Common myeloid progenitor, CD34-positive (primary cell): ENCODE measurements at regions not wholly inside any gene's neighbourhood (a gene's known extent, or its start where the extent isn't known, plus 50 kb on each side); places are given as distances from the start of the nearest gene placed in this dataset.

Source experiments
- CTCF ChIA-PET: fragments of 350-600 bp; sonication (Branson Sonifier 250); formaldehyde crosslinking; loops from one replicate; lab custom pipeline; 2021; ENCODE audit warnings: antibody characterized with exemption; lab: Charles Lee
- POLR2A ChIA-PET: fragments of 350-600 bp; sonication (Branson Sonifier 250); formaldehyde crosslinking; loops from one replicate; lab custom pipeline; 2021; ENCODE audit warnings: antibody characterized with exemption; lab: Charles Lee
- DNase-seq, 3 donors: peaks; one replicate each; pipeline versions ENCODE4 v3.0.0 to v3.0.0-alpha.2; 2013
- H3K27ac ChIP-seq, 2 experiments: 1 replicate in 1 of 2; 2 replicates in 1 of 2; pipeline ENCODE4 v1.7.0; 2013; ENCODE audit warnings: inconsistent platforms in 2 of 2, low read length in 2 of 2, mild to moderate bottlenecking in 2 of 2, low read depth in 1 of 2, moderate library complexity in 1 of 2; ENCODE audit not compliant: severe bottlenecking in 2 of 2, insufficient read depth in 1 of 2, poor library complexity in 1 of 2
- H3K27me3 ChIP-seq, 5 experiments: replicated peaks in 2 of 5; 1 replicate in 3 of 5; 2 replicates in 2 of 5; pipeline versions ENCODE4 v1.6.1 to v1.7.0; 2013; ENCODE audit warnings: low read length in 4 of 5, mild to moderate bottlenecking in 2 of 5, moderate library complexity in 2 of 5, inconsistent platforms in 1 of 5; ENCODE audit not compliant: insufficient read depth in 5 of 5, control insufficient read depth in 4 of 5
- H3K36me3 ChIP-seq, 4 experiments: 1 replicate in 2 of 4; 2 replicates in 2 of 4; pipeline versions ENCODE4 v1.6.1 to v1.7.0; 2013; ENCODE audit warnings: low read length in 3 of 4, control low read depth in 1 of 4, mild to moderate bottlenecking in 1 of 4; ENCODE audit not compliant: control insufficient read depth in 4 of 4, insufficient read depth in 4 of 4
- H3K4me1 ChIP-seq, 4 experiments: 1 replicate in 3 of 4; 2 replicates in 1 of 4; pipeline versions ENCODE4 v1.6.1 to v1.7.1; 2013; ENCODE audit warnings: low read length in 3 of 4, mild to moderate bottlenecking in 3 of 4, control low read depth in 1 of 4, inconsistent platforms in 1 of 4, moderate library complexity in 1 of 4; ENCODE audit not compliant: control insufficient read depth in 4 of 4, insufficient read depth in 4 of 4; ENCODE audit errors: control extremely low read depth in 1 of 4
- H3K4me3 ChIP-seq, 7 experiments: 1 replicate in 4 of 7; 2 replicates in 3 of 7; pipeline versions ENCODE4 v1.5.1 to v1.7.0; 2013; ENCODE audit warnings: mild to moderate bottlenecking in 7 of 7, low read length in 6 of 7, moderate library complexity in 6 of 7, inconsistent platforms in 2 of 7, low read depth in 2 of 7, control low read depth in 1 of 7; ENCODE audit not compliant: insufficient read depth in 4 of 7, control insufficient read depth in 1 of 7; ENCODE audit errors: extremely low read depth in 1 of 7
- H3K9me3 ChIP-seq, 5 experiments: 1 replicate in 4 of 5; 2 replicates in 1 of 5; pipeline versions ENCODE4 v1.6.1 to v1.7.1; 2013; ENCODE audit warnings: low read length in 4 of 5, mild to moderate bottlenecking in 2 of 5, inconsistent platforms in 1 of 5, low read depth in 1 of 5, moderate library complexity in 1 of 5; ENCODE audit not compliant: control insufficient read depth in 4 of 5, insufficient read depth in 2 of 5; ENCODE audit errors: control extremely low read depth in 1 of 5
- WGBS: methylation state at CpG from one replicate; pipeline ENCODE4 v1.1.5; 2013; ENCODE audit not compliant: insufficient coverage; 5-methylcytosine and 5-hydroxymethylcytosine counted together

DNA sequence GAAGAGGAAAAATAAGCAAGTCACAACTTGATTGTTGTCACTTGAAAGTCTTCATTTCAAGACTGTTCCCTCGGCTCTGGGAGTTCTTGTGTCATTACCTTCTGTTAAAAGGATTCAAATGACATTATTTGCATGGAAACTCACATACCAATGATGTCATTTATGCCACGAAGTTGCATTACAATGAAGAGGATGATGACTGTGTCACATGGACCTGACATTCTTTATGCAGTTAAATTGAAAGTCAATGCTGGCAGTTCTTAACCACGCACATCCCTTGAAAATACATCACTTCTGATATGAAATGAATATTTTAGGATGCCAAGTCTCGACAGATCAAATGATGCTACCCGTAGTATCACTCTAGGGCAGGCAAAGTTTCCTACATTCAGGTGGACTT lies 1069.5 kb downstream of the VRK1 start:
- ChIA-PET CTCF (no interaction called here), POLR2A (no interaction called here)
- DNase-seq = no peak
- no peak overlapping the region for H3K4me3 ChIP-seq
- no peak overlapping the region for H3K27ac ChIP-seq
- no peaks in the 10 kb centered on the region for H3K4me1 ChIP-seq
- no peaks in the 10 kb centered on the region for H3K9me3 ChIP-seq
- no peaks in the 10 kb centered on the region for H3K27me3 ChIP-seq
- WGBS = 95% methylated on average over 3 of the region's 5 CpGs
- no peaks in the 10 kb centered on the region for H3K36me3 ChIP-seq

DNA sequence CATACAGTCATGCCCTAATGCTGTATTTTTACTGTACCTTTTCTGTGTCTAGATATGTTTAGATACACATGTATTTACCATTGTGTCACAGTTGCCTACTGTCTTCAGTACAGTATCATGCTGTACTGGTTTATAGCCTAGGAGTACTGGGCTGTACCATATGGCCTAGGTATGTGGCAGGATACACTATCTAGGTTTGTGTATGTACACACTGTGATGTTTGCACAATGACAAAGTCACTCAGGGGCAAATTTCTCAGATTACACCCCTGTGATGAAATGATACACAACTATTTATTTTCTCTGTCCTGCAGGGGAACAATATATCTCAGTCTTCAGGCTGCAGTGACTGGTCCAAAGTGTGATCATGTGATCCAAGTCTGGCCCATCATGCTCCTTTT lies 1076.1 kb downstream of the VRK1 start:
- ChIA-PET CTCF (no interaction called here), POLR2A (no interaction called here)
- H3K27me3 ChIP-seq = no peaks in the 10 kb centered on the region
- H3K36me3 ChIP-seq = no peaks in the 10 kb centered on the region
- H3K4me1 ChIP-seq = no peaks in the 10 kb centered on the region
- H3K27ac ChIP-seq = no peak overlapping the region
- H3K4me3 ChIP-seq = no peak overlapping the region
- H3K9me3 ChIP-seq = peaks cover 0 to 1% (median 0%) of the 10 kb centered on the region in 5 experiments
- no peak for DNase-seq

DNA sequence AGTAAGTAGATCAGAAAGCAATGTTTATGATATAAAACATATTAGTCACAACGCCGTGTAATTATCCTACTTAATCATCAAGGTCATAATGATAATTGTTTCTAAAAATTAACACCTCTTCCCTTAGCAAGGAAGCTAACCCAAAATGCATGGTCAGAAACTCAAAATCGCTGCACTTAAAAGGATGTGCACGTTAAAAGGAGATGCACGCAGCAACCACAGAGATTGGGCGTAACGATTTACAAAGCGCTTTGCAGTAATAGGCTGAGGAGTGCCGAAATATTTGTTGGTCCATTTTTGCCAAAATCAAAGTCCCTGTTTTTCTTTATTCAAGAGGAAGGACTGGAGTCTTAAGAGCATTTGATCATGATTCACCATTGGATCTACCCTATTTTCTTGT lies 1077.2 kb downstream of the VRK1 start:
- Histone ChIP-seq H3K4me1 (no peaks in the 10 kb centered on the region), H3K27ac (no peak overlapping the region), H3K27me3 (no peaks in the 10 kb centered on the region), H3K36me3 (no peaks in the 10 kb centered on the region), H3K9me3 (peaks cover 0 to 1% (median 0%) of the 10 kb centered on the region in 5 experiments), H3K4me3 (no peak overlapping the region)
- CTCF ChIA-PET = no interaction called here
- 96% methylated on average over 7 of the region's 9 CpGs for WGBS
- POLR2A ChIA-PET = no interaction called here
- DNase-seq = no peak

DNA sequence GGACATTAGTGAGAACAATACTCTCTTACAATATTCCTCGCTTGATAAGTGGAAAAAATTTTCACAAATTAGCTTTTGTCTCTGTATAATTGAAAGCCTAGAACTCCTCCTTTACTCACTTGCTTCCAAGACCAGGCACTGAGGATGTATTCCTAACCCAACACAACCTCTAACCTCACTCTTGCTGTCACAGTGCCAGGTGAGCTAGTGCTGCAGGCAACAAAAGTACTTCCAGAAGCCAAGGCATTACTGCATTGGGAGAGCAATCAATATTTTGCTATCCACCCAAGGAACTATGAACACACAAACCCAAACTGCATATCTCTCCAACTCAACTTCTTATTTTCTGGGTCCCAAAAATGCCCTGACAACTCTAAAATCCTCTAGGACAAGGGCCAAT lies 1081.0 kb downstream of the VRK1 start:
- 100% methylated on average over 1 of the region's 1 CpG for WGBS
- no peaks in the 10 kb centered on the region for H3K36me3 ChIP-seq
- POLR2A ChIA-PET = no interaction called here
- no peaks in the 10 kb centered on the region for H3K4me1 ChIP-seq
- H3K27ac ChIP-seq = no peak overlapping the region
- DNase-seq = no peak
- peaks cover 0 to 1% (median 0%) of the 10 kb centered on the region in 5 experiments for H3K9me3 ChIP-seq
- CTCF ChIA-PET = interaction anchor here (1.1 kb wide), 1 partner anchor 13 kb away, joined by 4 read pairs; no protein-coding TSS in a partner anchor
- no peak overlapping the region for H3K4me3 ChIP-seq
- H3K27me3 ChIP-seq = no peaks in the 10 kb centered on the region

DNA sequence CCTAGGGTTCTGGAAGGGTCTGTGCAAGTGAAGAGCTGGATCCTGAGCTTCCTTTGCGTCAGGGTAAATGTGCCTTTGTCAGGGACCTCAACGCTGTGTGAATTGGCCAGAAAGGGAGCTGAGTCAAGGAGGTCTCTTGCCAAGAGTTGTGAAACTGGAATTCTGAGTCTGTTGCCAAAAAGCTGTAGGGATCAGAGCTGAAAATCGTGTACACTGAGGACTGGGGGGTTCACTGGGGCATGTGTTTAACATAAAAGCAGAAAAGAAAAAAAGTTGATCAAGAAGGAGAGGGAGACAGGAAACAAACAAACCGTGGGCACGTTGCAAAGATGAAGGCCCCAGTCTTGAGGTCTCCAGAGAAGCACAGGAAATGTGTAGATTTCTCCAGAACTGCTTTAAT lies 1081.5 kb downstream of the VRK1 start:
- H3K4me1 ChIP-seq = no peaks in the 10 kb centered on the region
- no peaks in the 10 kb centered on the region for H3K36me3 ChIP-seq
- no peaks in the 10 kb centered on the region for H3K27me3 ChIP-seq
- H3K4me3 ChIP-seq = no peak overlapping the region
- DNase-seq = no peak
- peaks cover 0 to 1% (median 0%) of the 10 kb centered on the region in 5 experiments for H3K9me3 ChIP-seq
- WGBS = 67% methylated on average over 5 of the region's 5 CpGs
- ChIA-PET POLR2A (no interaction called here), CTCF (interaction anchor here (1.1 kb wide), 1 partner anchor 12 kb away, joined by 4 read pairs; no protein-coding TSS in a partner anchor)
- no peak overlapping the region for H3K27ac ChIP-seq

DNA sequence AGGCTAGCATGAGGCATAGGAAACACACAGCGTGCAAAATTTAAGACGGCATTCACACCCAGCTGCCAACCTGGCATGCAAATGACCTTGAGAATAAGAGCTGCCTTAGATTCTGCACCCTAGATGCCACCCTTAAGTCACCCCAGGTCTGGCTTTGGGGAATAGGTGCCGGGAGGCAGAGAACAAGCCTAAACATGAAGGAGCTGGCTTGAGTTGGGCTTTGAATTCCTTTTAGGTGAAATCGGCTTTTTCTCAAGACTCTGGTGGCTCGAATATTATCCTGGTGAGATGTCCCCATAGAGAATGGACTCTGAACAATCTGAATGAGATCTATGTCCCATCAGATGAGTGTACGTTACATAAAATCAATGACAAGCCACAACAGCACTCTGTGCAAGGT lies 1090.5 kb downstream of the VRK1 start:
- Histone ChIP-seq H3K9me3 (peaks cover 0 to 5% (median 0%) of the 10 kb centered on the region in 5 experiments), H3K27ac (no peak overlapping the region), H3K36me3 (no peaks in the 10 kb centered on the region), H3K4me1 (no peaks in the 10 kb centered on the region), H3K4me3 (no peak overlapping the region), H3K27me3 (peaks cover 0 to 2% (median 0%) of the 10 kb centered on the region in 5 experiments)
- ChIA-PET CTCF (no interaction called here), POLR2A (no interaction called here)
- DNase-seq = no peak
- 93% methylated on average over 6 of the region's 6 CpGs for WGBS

DNA sequence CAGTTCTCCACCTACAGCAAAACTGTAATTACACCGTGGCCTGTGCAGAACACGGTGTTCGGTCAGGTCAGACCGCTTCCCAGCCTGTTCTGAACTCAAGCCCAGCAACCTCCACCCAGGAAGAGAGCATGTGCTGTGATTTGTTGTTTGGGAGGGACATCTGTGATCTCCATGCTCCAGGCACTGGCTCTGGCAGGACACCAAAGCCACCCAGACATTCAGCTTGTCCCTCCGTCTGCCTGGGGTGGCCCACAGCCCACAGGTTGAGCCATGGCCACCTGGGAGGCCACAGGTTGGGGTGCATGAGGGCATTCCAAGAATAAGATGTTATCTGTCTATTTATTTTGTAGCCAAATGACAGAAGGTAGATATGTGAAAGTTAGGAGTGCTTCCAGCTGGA lies 1091.1 kb downstream of the VRK1 start:
- no peak overlapping the region for H3K4me3 ChIP-seq
- no peaks in the 10 kb centered on the region for H3K36me3 ChIP-seq
- 100% methylated on average over 1 of the region's 5 CpGs for WGBS
- no peak overlapping the region for H3K27ac ChIP-seq
- POLR2A ChIA-PET = no interaction called here
- peaks cover 0 to 2% (median 0%) of the 10 kb centered on the region in 5 experiments for H3K27me3 ChIP-seq
- peaks cover 0 to 5% (median 0%) of the 10 kb centered on the region in 5 experiments for H3K9me3 ChIP-seq
- DNase-seq = no peak
- H3K4me1 ChIP-seq = no peaks in the 10 kb centered on the region
- CTCF ChIA-PET = no interaction called here
